ENCODE measurements at regions not wholly inside any gene's neighbourhood (a gene's known extent, or its start where the extent isn't known, plus 50 kb on each side); places are given as distances from the start of the nearest gene placed in this dataset.

GRCh38 chr5:61270510-61271165 lies 61.4 kb upstream of the ZSWIM6 start:
- no peak overlapping the region for H3K27ac ChIP-seq (ENCODE audit: low read depth, low read length)
- Mint-ChIP-seq H3K4me3 (no peak overlapping the region), H3K27me3 (peaks cover 0 to 8% (median 0%) of the 10 kb centered on the region in 5 donors), H3K36me3 (peaks cover 0 to 1% (median 0%) of the 10 kb centered on the region in 5 donors), H3K27ac (no peak overlapping the region), H3K9me3 (peaks cover 0 to 2% (median 0%) of the 10 kb centered on the region in 11 donors), H3K4me1 (peaks cover 7 to 24% (median 15%) of the 10 kb centered on the region in 7 donors)
- intact Hi-C loops (cut with micrococcal nuclease) = loop anchor here in 1 of 2 donors (10.0 kb wide), 1 partner anchor 384 kb away; no protein-coding TSS in a partner anchor
- H3K36me3 ChIP-seq (ENCODE audit: control insufficient read depth in 2 of 3, insufficient read depth in 3 of 3, low read length in 3 of 3) = no peaks in the 10 kb centered on the region
- POLR2A ChIA-PET = no interaction called here
- H3K27me3 ChIP-seq (ENCODE audit: control insufficient read depth in 2 of 2, insufficient read depth in 2 of 2, low read length in 2 of 2) = no peaks in the 10 kb centered on the region
- no peaks in the 10 kb centered on the region for H3K9me3 ChIP-seq (ENCODE audit: control insufficient read depth in 2 of 3, low read length in 3 of 3)
- no peaks in the 10 kb centered on the region for H3K4me1 ChIP-seq (ENCODE audit: control insufficient read depth in 2 of 2, insufficient read depth in 2 of 2, low read length in 2 of 2)
- CTCF ChIA-PET = interaction anchor here (1.1 kb wide), 1 partner anchor 8 kb away, joined by 4 read pairs; no protein-coding TSS in a partner anchor
- ATAC-seq (no peak), DNase-seq (no peak)
- H3K4me3 ChIP-seq (ENCODE audit: low read length) = no peak overlapping the region

- Histone ChIP-seq H3K36me3 (ENCODE audit: control insufficient read depth in 2 of 3, insufficient read depth in 3 of 3, low read length in 3 of 3) (no peaks in the 10 kb centered on the region), H3K4me1 (ENCODE audit: control insufficient read depth in 2 of 2, insufficient read depth in 2 of 2, low read length in 2 of 2) (peaks cover 0 to 1% of the 10 kb centered on the region in 2 donors), H3K27me3 (ENCODE audit: control insufficient read depth in 2 of 2, insufficient read depth in 2 of 2, low read length in 2 of 2) (no peaks in the 10 kb centered on the region), H3K27ac (ENCODE audit: low read depth, low read length) (no peak overlapping the region), H3K4me3 (ENCODE audit: low read length) (no peak overlapping the region), H3K9me3 (ENCODE audit: control insufficient read depth in 2 of 3, low read length in 3 of 3) (no peaks in the 10 kb centered on the region)
- Mint-ChIP-seq H3K9me3 (no peaks in the 10 kb centered on the region), H3K27me3 (no peaks in the 10 kb centered on the region), H3K4me1 (peaks cover 19 to 42% (median 32%) of the 10 kb centered on the region in 7 donors), H3K36me3 (no peaks in the 10 kb centered on the region), H3K4me3 (no peak overlapping the region), H3K27ac (no peak overlapping the region)
- CTCF ChIA-PET = no interaction called here
- ATAC-seq (no peak), DNase-seq (no peak)
- intact Hi-C loops (cut with micrococcal nuclease) = loop anchor here in 1 of 2 donors (10.0 kb wide), 1 partner anchor 382 kb away; no protein-coding TSS in a partner anchor
- POLR2A ChIA-PET = no interaction called here
These were observed 59.4 kb upstream of the ZSWIM6 start for GRCh38 chr5:61272688-61273087.

GRCh38 chr5:61273279-61273975 lies 58.6 kb upstream of the ZSWIM6 start:
- no peak for DNase-seq
- Mint-ChIP-seq H3K4me1 (peaks cover 19 to 42% (median 33%) of the 10 kb centered on the region in 7 donors), H3K9me3 (no peaks in the 10 kb centered on the region), H3K4me3 (no peak overlapping the region), H3K27me3 (no peaks in the 10 kb centered on the region), H3K27ac (no peak overlapping the region), H3K36me3 (no peaks in the 10 kb centered on the region)
- Histone ChIP-seq H3K27ac (ENCODE audit: low read depth, low read length) (no peak overlapping the region), H3K9me3 (ENCODE audit: control insufficient read depth in 2 of 3, low read length in 3 of 3) (no peaks in the 10 kb centered on the region), H3K36me3 (ENCODE audit: control insufficient read depth in 2 of 3, insufficient read depth in 3 of 3, low read length in 3 of 3) (no peaks in the 10 kb centered on the region), H3K4me3 (ENCODE audit: low read length) (no peak overlapping the region), H3K27me3 (ENCODE audit: control insufficient read depth in 2 of 2, insufficient read depth in 2 of 2, low read length in 2 of 2) (no peaks in the 10 kb centered on the region), H3K4me1 (ENCODE audit: control insufficient read depth in 2 of 2, insufficient read depth in 2 of 2, low read length in 2 of 2) (peaks cover 0 to 5% of the 10 kb centered on the region in 2 donors)
- intact Hi-C loops (cut with micrococcal nuclease) = loop anchor here in 1 of 2 donors (10.0 kb wide), 1 partner anchor 381 kb away; no protein-coding TSS in a partner anchor
- ChIA-PET CTCF (interaction anchor here (1.0 kb wide), 1 partner anchor 328 kb away, joined by 4 read pairs; the partner anchor contains the start of genes ERCC8 and NDUFAF2), POLR2A (no interaction called here)
- no peak for ATAC-seq

GRCh38 chr5:61274511-61274911 lies 57.5 kb upstream of the ZSWIM6 start:
- CTCF ChIA-PET = no interaction called here
- intact Hi-C loops (cut with micrococcal nuclease) = loop anchor here in 1 of 2 donors (10.0 kb wide), 1 partner anchor 380 kb away; no protein-coding TSS in a partner anchor
- H3K27me3 ChIP-seq (ENCODE audit: control insufficient read depth in 2 of 2, insufficient read depth in 2 of 2, low read length in 2 of 2) = no peaks in the 10 kb centered on the region

GRCh38 chr5:61275841-61276240 lies 56.2 kb upstream of the ZSWIM6 start:
- peaks cover 15 to 32% (median 21%) of the 10 kb centered on the region in 7 donors for H3K4me1 Mint-ChIP-seq
- peak overlapping the region in 8 of 9 donors; percentile 2 to 61 (median 42) for H3K27ac Mint-ChIP-seq
- Histone ChIP-seq H3K4me1 (ENCODE audit: control insufficient read depth in 2 of 2, insufficient read depth in 2 of 2, low read length in 2 of 2) (peaks cover 0 to 5% of the 10 kb centered on the region in 2 donors), H3K27me3 (ENCODE audit: control insufficient read depth in 2 of 2, insufficient read depth in 2 of 2, low read length in 2 of 2) (no peaks in the 10 kb centered on the region), H3K9me3 (ENCODE audit: control insufficient read depth in 2 of 3, low read length in 3 of 3) (no peaks in the 10 kb centered on the region), H3K27ac (ENCODE audit: low read depth, low read length) (no peak overlapping the region), H3K4me3 (ENCODE audit: low read length) (no peak overlapping the region), H3K36me3 (ENCODE audit: control insufficient read depth in 2 of 3, insufficient read depth in 3 of 3, low read length in 3 of 3) (no peaks in the 10 kb centered on the region)
- H3K27me3 Mint-ChIP-seq = no peaks in the 10 kb centered on the region
- H3K9me3 Mint-ChIP-seq = no peaks in the 10 kb centered on the region
- no peaks in the 10 kb centered on the region for H3K36me3 Mint-ChIP-seq
- intact Hi-C loops (cut with micrococcal nuclease) = loop anchor here (2.0 to 10.0 kb wide), 4 partner anchors 55 to 379 kb away; partner anchors contain the start of gene SMIM15 (in 1 of the 2)
- POLR2A ChIA-PET = no interaction called here
- CTCF ChIA-PET = no interaction called here
- H3K4me3 Mint-ChIP-seq = peak overlapping the region; percentile 9 to 80 (median 49)
- DNase-seq (peak in 1 of 9 donors; percentile 17), ATAC-seq (peak; percentile 89)

More at GRCh38 chr5:61274511-61274911, 57.5 kb upstream of the ZSWIM6 start:
- POLR2A ChIA-PET = no interaction called here
- no peaks in the 10 kb centered on the region for H3K9me3 Mint-ChIP-seq
- no peak for DNase-seq
- Histone ChIP-seq H3K27ac (ENCODE audit: low read depth, low read length) (no peak overlapping the region), H3K36me3 (ENCODE audit: control insufficient read depth in 2 of 3, insufficient read depth in 3 of 3, low read length in 3 of 3) (no peaks in the 10 kb centered on the region), H3K4me1 (ENCODE audit: control insufficient read depth in 2 of 2, insufficient read depth in 2 of 2, low read length in 2 of 2) (peaks cover 0 to 5% of the 10 kb centered on the region in 2 donors), H3K4me3 (ENCODE audit: low read length) (no peak overlapping the region), H3K9me3 (ENCODE audit: control insufficient read depth in 2 of 3, low read length in 3 of 3) (no peaks in the 10 kb centered on the region)
- no peaks in the 10 kb centered on the region for H3K36me3 Mint-ChIP-seq
- no peak overlapping the region for H3K4me3 Mint-ChIP-seq
- no peak for ATAC-seq
- no peaks in the 10 kb centered on the region for H3K27me3 Mint-ChIP-seq
- H3K4me1 Mint-ChIP-seq = peaks cover 13 to 32% (median 24%) of the 10 kb centered on the region in 7 donors
- no peak overlapping the region for H3K27ac Mint-ChIP-seq

- no peak overlapping the region for H3K27ac ChIP-seq (ENCODE audit: low read depth, low read length)
- no peak for ATAC-seq
- no peak overlapping the region for H3K4me3 ChIP-seq (ENCODE audit: low read length)
- intact Hi-C loops (cut with micrococcal nuclease) = loop anchor here (1.0 to 10.0 kb wide), 5 partner anchors 54 to 381 kb away; partner anchors contain the start of gene SMIM15 (in 1 of the 2)
- no peaks in the 10 kb centered on the region for H3K9me3 Mint-ChIP-seq
- H3K27ac Mint-ChIP-seq = peak overlapping the region; percentile 56 to 93 (median 75)
- ChIA-PET CTCF (interaction anchor here (0.7 kb wide), 1 partner anchor 134 kb away, joined by 3 read pairs; no protein-coding TSS in a partner anchor), POLR2A (interaction anchor here (0.6 kb wide), 2 partner anchors 151 to 671 kb away, joined by 3 read pairs; no protein-coding TSS in a partner anchor)
- H3K36me3 ChIP-seq (ENCODE audit: control insufficient read depth in 2 of 3, insufficient read depth in 3 of 3, low read length in 3 of 3) = no peaks in the 10 kb centered on the region
- peaks cover 0 to 5% of the 10 kb centered on the region in 2 donors for H3K4me1 ChIP-seq (ENCODE audit: control insufficient read depth in 2 of 2, insufficient read depth in 2 of 2, low read length in 2 of 2)
- H3K27me3 Mint-ChIP-seq = no peaks in the 10 kb centered on the region
- no peaks in the 10 kb centered on the region for H3K9me3 ChIP-seq (ENCODE audit: control insufficient read depth in 2 of 3, low read length in 3 of 3)
- no peaks in the 10 kb centered on the region for H3K36me3 Mint-ChIP-seq
- no peaks in the 10 kb centered on the region for H3K27me3 ChIP-seq (ENCODE audit: control insufficient read depth in 2 of 2, insufficient read depth in 2 of 2, low read length in 2 of 2)
- H3K4me1 Mint-ChIP-seq = peaks cover 16 to 38% (median 21%) of the 10 kb centered on the region in 7 donors
- peak overlapping the region; percentile 10 to 85 (median 70) for H3K4me3 Mint-ChIP-seq
- peak in 3 of 9 donors; percentile 10 to 29 (median 24) for DNase-seq
These were observed 54.9 kb upstream of the ZSWIM6 start for GRCh38 chr5:61277190-61277589.

All from naive thymus-derived CD4-positive, alpha-beta T cell (primary cell).